GM18868 (cell line): ENCODE measurements at regions not wholly inside any gene's neighbourhood (a gene's known extent, or its start where the extent isn't known, plus 50 kb on each side); places are given as distances from the start of the nearest gene placed in this dataset.
"Not testable (repeated sequence)": the region's sequence is repeated elsewhere in the genome, so short reads cannot be mapped to it uniquely, and the experiment has no call there.

ENCODE experiments used
- ATAC-seq: cut with Tn5 transposase; IDR thresholded peaks from one replicate; pipeline ENCODE4 v1.9.1; 2021; ENCODE audit warnings: mild to moderate bottlenecking, moderate library complexity; ENCODE audit not compliant: unreplicated experiment

- ATAC-seq: no peak
These were observed 251.4 kb downstream of the DEPDC1B start for GRCh38 chr5:60448600-60448999.

- ATAC-seq: no peak
These were observed 252.5 kb downstream of the DEPDC1B start for GRCh38 chr5:60447488-60447920.

- no peak for ATAC-seq
These were observed 253.0 kb downstream of the DEPDC1B start for GRCh38 chr5:60446917-60447316.

GRCh38 chr5:60445921-60446320, 254.0 kb downstream of the DEPDC1B start:
- ATAC-seq: no peak

GRCh38 chr5:60445427-60445826, 254.5 kb downstream of the DEPDC1B start:
- no peak for ATAC-seq

- no peak for ATAC-seq
These were observed 255.2 kb downstream of the DEPDC1B start for GRCh38 chr5:60444661-60445360.

- no peak for ATAC-seq
These were observed 260.4 kb downstream of the DEPDC1B start for GRCh38 chr5:60439552-60439951.

- no peak for ATAC-seq
These were observed 262.7 kb downstream of the DEPDC1B start for GRCh38 chr5:60437308-60437707.

- ATAC-seq: peak; percentile 98
These were observed 263.4 kb downstream of the DEPDC1B start for GRCh38 chr5:60436518-60436917.

GRCh38 chr5:60435808-60436207, 264.2 kb downstream of the DEPDC1B start:
- no peak for ATAC-seq

GRCh38 chr5:60426189-60426588, 273.8 kb downstream of the DEPDC1B start:
- not testable (repeated sequence) for ATAC-seq

- not testable (repeated sequence) for ATAC-seq
These were observed 279.2 kb downstream of the DEPDC1B start for GRCh38 chr5:60420773-60421172.

GRCh38 chr5:60417500-60418181, 282.3 kb downstream of the DEPDC1B start:
- no peak for ATAC-seq

GRCh38 chr5:60415443-60415842, 284.5 kb downstream of the DEPDC1B start:
- ATAC-seq: no peak

GRCh38 chr5:60410427-60410826, 289.5 kb downstream of the DEPDC1B start:
- ATAC-seq: no peak

- ATAC-seq: no peak
These were observed 295.8 kb downstream of the DEPDC1B start for GRCh38 chr5:60404171-60404570.

- ATAC-seq: no peak
These were observed 296.5 kb downstream of the DEPDC1B start for GRCh38 chr5:60403343-60404006.

GRCh38 chr5:60402161-60402785, 297.7 kb downstream of the DEPDC1B start:
- ATAC-seq: peak; percentile 42

GRCh38 chr5:60401526-60401925, 298.4 kb downstream of the DEPDC1B start:
- no peak for ATAC-seq

- no peak for ATAC-seq
These were observed 300.5 kb downstream of the DEPDC1B start for GRCh38 chr5:60399507-60399906.

GRCh38 chr5:60395712-60396329, 304.1 kb downstream of the DEPDC1B start:
- no peak for ATAC-seq
